H7 (cell line): ENCODE measurements at regions not wholly inside any gene's neighbourhood (a gene's known extent, or its start where the extent isn't known, plus 50 kb on each side); places are given as distances from the start of the nearest gene placed in this dataset.
"Not testable (repeated sequence)": the region's sequence is repeated elsewhere in the genome, so short reads cannot be mapped to it uniquely, and the experiment has no call there.

Experiments
- DNase-seq: peaks from one replicate; pipeline ENCODE4 v3.0.0; 2012
- H3K27me3 ChIP-seq: 2 replicates; pipeline ENCODE4 v1.6.0; 2011; ENCODE audit warnings: mild to moderate bottlenecking, low read length; ENCODE audit not compliant: control insufficient read depth, insufficient read depth
- H3K36me3 ChIP-seq: replicated peaks from 2 replicates; pipeline ENCODE4 v1.5.1; 2011; ENCODE audit warnings: low read length; ENCODE audit not compliant: control insufficient read depth, insufficient read depth
- H3K4me3 ChIP-seq: 2 replicates; pipeline ENCODE4 v1.5.1; 2011; ENCODE audit warnings: low read depth, mild to moderate bottlenecking, control low read depth, low read length, moderate library complexity; ENCODE audit not compliant: insufficient read depth

DNA sequence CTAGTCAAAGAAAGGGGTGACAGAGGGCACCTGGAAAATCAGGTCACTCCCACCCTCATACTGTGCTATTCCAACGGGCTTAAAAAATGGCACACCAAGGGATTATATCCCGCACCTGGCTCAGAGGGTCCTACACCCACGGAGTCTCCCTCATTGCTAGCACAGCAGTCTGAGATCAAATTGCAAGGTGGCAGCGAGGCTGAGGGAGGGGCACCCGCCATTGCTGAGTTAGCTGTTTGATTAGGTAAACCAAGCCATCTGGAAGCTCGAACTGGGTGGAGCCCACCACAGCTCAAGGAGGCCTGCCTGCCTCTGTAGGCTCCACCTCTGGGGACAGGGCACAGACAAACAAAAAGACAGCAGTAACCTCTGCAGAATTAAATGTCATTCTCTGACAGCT, 907.1 kb downstream of the SORCS1 start:
- not testable (repeated sequence) for H3K4me3 ChIP-seq, DNase-seq, H3K27me3 ChIP-seq, H3K36me3 ChIP-seq

DNA sequence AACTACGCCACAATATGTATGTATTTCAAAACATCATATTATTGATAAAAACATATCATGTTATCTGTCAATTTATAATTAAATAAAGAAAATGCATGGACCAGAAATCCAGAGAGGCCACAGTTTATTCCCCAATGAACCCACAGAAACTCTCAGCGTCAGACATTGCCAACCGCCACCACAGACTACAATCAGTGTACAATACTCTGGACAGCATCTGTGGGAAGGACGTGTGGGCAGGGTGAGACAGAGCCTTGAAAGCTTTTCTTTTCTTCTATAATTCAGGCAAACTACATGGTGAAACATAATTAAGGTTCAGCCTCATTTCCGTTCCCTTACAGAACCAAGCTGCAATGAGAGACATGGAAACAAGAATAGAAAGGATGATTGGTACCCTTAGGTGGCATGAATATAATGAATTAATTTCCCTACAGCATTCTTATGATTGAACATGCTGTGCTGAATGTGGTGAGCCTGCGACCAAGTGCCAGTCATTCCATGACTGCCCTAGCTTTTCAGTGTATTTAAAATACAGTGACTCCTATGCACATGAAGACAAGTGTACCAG, 909.3 kb downstream of the SORCS1 start:
- DNase-seq: no peak
- H3K36me3 ChIP-seq: no peaks in the 10 kb centered on the region
- H3K4me3 ChIP-seq: no peak overlapping the region

DNA sequence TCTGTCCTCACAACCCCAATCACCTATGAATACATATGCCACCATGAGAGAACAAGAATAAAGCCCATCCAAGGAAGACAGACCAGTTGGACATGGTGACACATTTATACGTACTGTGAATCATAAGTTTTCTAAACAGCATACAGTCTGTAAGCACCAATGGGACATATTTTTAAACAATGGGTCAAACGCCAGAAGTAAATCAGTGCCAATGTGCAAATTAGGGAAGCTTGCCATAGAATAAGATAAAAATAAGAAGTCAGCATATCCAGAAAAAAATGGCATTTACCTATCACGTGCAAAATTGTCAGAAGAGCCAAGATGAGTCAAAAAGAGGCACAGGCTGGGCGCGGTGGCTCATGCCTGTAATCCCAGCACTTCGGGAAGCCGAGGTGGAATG, 910.4 kb downstream of the SORCS1 start:
- Histone ChIP-seq H3K36me3 (no peaks in the 10 kb centered on the region), H3K27me3 (no peaks in the 10 kb centered on the region), H3K4me3 (no peak overlapping the region)
- no peak for DNase-seq

More for the DNA sequence above, 909.3 kb downstream of the SORCS1 start:
- no peaks in the 10 kb centered on the region for H3K27me3 ChIP-seq

DNA sequence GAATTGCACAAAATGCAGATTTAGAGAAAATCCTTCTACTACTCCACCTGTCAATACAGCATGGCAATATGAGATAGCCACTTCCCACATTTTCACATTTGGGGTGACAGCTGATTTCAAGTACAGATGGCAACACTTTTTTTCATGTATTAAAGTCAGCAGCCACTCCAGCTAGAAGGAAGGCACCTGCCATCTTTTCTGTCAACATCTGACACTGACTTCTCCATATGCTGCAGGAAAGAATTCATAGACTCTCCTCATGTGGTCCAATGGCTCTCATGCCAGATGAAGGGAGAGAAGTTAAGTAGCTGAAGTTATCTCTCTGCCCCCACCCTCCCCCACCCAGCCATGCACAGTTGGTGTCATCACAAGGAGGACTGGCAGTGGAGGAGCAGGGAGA, 912.0 kb downstream of the SORCS1 start:
- Histone ChIP-seq H3K36me3 (no peaks in the 10 kb centered on the region), H3K4me3 (no peak overlapping the region), H3K27me3 (no peaks in the 10 kb centered on the region)
- DNase-seq: no peak

DNA sequence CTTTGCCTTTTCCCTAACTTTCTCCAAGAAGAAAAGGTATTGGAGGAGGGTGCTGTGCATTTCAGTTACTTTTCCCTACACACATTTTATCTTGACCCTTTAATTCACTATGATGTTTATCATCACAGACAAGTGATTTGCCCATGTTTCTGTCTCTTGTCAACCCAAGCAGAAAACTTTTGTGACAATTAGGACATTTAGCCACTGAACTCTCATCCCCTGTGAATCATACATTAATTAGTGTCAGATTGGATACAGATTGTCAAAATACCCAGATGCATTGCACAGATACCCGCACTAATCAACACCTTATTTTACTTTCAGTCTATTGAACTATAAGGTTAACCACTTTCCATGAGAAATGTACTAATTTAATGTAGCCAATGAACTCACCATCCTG, 912.9 kb downstream of the SORCS1 start:
- no peak for DNase-seq
- Histone ChIP-seq H3K4me3 (no peak overlapping the region), H3K36me3 (no peaks in the 10 kb centered on the region), H3K27me3 (no peaks in the 10 kb centered on the region)

DNA sequence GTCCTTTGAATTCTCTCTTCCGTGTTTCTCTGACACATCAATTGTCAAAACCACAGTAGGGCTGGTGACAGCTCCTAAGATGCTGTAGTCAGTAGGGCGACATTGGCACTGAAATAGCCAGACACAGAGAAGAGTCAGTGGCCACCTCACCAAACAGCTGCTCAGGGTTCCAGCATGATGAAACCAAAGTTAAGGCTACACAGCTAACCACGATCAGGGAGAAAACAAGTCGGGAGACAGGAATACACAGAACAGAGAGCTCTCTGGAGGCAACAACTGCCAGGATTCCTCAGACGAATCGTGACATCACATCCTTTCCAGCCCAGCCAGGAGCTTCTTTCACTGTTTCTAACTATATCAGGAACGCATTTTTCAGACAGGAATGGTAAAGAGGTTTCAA, 922.2 kb downstream of the SORCS1 start:
- H3K36me3 ChIP-seq: no peaks in the 10 kb centered on the region
- no peak overlapping the region for H3K4me3 ChIP-seq
- no peak for DNase-seq
- H3K27me3 ChIP-seq: no peaks in the 10 kb centered on the region

DNA sequence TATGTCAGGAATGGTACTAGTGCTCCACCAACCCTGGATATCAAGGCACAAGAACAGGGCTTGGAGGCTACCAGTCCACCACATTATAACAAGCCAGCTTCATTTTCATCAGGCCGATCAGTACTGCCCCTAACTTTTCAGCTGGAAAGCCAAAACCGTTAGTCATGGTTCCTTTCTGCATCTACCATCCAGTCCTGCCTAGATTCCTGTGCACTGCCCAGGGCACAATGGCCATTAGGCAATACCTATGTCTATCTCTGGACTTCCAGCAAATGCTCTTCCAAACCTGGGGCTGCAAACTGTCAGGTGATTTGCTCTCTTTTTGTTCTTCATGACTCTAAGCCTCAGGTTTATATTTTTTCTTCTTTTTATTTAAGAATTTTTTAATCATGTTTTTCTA, 937.7 kb downstream of the SORCS1 start:
- no peaks in the 10 kb centered on the region for H3K27me3 ChIP-seq
- H3K4me3 ChIP-seq: no peak overlapping the region
- DNase-seq: no peak
- no peaks in the 10 kb centered on the region for H3K36me3 ChIP-seq

DNA sequence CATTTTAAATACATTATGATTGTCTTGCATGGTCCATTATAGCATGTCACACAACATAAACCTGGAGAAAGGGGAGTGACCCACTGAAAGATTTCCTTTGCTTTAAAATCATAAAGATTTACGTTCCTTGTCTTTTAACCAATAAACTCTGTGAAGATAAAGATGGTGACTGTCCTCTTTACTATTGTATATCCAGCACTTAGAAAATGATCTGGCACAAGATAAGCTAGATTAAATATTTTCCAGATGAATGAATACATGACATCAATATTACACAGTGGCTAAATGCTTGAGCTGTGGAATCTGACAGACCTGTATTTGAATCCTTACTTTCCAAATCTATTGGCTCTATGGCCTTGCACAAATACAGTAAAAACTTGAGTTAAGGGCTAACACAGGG, 938.4 kb downstream of the SORCS1 start:
- no peak for DNase-seq
- no peaks in the 10 kb centered on the region for H3K36me3 ChIP-seq
- no peaks in the 10 kb centered on the region for H3K27me3 ChIP-seq
- no peak overlapping the region for H3K4me3 ChIP-seq

DNA sequence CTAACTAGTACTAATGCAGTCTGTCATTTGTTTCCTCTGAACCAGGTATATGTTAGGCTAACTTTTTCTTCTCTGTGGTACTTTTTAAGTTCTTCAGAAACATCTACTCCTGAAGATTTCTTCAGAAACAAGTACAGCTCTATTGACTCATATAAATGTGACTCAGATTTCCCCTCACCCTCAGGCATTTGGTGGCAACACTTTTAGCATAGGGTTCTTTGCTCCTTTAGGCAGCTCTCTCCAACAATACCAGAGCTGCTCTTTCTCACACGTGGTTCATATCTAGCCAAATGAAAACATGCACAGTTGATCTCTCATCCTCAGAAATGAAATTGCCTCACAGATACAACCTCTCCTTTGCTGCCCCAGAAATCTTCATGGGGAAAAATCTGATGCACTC, 939.8 kb downstream of the SORCS1 start:
- Histone ChIP-seq H3K4me3 (no peak overlapping the region), H3K36me3 (no peaks in the 10 kb centered on the region), H3K27me3 (no peaks in the 10 kb centered on the region)
- DNase-seq: no peak

DNA sequence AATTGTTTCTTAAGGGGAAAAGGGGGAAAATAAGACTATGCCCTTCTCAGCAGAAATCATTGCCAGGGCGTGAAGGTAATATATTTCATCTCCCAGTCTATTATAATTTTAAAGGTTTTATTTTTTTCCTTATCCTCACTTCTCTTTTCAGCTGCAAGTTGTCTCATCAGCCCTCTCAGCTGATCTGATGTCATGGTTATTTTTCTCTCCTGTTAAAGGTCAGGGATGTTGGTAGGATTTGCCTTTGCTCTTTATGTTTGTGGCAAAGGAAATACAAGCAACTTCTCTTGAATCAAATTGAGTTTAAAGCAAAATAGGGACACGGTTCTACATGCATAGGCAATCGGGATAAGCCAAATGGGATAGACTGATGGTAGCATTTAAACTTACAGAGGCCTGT, 946.9 kb downstream of the SORCS1 start:
- no peaks in the 10 kb centered on the region for H3K36me3 ChIP-seq
- H3K27me3 ChIP-seq: no peaks in the 10 kb centered on the region
- no peak for DNase-seq
- no peak overlapping the region for H3K4me3 ChIP-seq

DNA sequence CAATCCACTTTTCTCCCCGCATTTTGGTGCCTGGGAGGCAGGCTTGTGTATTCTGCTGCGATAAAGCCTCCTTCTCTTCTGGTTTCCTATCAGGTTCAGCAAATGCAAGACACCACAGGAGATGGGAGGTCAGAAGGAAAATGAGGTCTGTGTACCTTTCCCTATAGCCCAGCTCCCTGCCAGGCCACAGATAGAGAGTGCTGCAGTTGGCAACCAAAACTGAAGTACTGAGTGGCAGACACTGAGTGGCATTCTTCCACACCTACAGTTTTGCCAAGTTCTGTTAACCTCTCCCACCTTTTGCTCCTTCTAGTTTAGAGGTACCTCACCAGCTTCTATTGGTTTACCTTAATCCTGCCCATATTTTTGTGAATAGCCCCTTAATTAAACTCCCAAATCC, 948.4 kb downstream of the SORCS1 start:
- no peaks in the 10 kb centered on the region for H3K27me3 ChIP-seq
- H3K36me3 ChIP-seq: no peaks in the 10 kb centered on the region
- no peak for DNase-seq
- H3K4me3 ChIP-seq: no peak overlapping the region

DNA sequence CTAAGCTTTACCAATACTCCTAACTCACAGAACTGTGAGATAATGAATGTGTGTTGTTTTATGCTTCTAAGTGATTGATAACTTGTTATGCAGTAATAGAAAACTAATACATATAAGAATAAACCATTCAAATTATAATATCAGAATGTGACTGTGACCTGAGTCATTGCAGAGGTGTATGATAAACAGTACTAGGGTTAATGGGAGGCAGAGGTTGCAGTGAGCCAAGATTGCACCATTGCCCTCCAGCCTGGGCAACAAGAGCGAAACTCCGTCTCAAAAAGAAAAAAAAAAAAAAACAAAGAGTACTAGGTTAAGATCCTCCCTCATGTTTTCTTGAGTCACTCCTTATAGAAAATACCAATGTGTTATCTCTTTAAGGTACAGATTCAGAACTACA, 950.3 kb downstream of the SORCS1 start:
- no peak overlapping the region for H3K4me3 ChIP-seq
- H3K27me3 ChIP-seq: no peaks in the 10 kb centered on the region
- H3K36me3 ChIP-seq: no peaks in the 10 kb centered on the region
- DNase-seq: no peak

DNA sequence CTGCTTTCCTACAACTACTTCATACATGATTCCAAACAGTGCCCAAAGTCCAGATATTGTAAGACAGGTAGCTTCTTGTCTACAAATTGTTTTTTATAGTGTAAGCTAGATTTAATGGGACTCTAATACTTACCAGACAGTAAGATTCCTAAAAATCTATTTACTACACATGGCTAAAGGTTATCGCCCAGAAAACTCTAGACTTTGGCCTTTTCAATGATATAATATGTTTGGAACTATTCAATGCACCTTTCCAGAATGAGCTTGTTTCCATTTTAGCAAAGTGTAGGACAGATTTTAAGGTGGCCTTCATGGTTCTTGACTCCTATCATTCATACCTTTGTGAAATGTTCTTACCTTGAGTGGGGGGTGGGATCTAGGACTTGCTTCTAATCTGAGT, 951.0 kb downstream of the SORCS1 start:
- Histone ChIP-seq H3K27me3 (no peaks in the 10 kb centered on the region), H3K4me3 (no peak overlapping the region), H3K36me3 (no peaks in the 10 kb centered on the region)
- no peak for DNase-seq

DNA sequence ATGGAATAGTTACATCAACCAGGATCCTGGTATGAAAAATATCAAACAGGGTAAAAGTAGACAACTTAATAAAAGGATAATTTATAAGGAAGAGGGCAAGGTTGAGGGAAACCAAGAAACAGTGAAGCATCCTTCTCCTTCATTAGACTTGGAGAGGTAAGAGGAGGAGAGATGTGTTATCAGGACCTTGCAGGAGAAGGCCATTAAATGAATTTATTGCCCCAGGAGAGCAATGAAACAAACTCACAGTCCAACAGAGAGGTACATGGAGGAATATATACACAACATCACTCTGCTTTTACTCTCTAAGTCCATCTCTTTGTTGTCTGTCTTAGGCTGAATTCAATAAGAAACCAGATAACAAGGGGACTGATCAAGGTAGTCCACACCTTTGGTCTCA, 966.2 kb downstream of the SORCS1 start:
- Histone ChIP-seq H3K4me3 (no peak overlapping the region), H3K27me3 (no peaks in the 10 kb centered on the region), H3K36me3 (no peaks in the 10 kb centered on the region)
- DNase-seq: no peak

DNA sequence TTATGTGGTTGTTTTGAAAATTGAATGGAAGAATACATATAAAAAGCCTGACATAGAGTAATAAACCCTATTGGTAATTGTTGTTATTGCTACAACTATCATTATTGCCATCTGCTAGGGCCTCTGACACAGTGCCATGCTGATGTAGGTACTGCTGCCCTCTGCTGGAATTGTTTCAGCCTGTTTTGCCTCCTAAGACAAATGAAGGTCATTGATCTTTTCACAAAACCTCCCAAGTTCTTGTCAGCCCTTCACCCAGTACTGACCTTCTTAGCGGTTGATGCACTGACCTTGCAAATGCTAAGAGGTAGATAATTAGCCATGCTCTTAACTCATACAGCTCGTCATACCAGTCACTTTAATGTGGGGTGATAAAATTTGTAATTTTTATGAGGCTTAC, 975.2 kb downstream of the SORCS1 start:
- H3K4me3 ChIP-seq: no peak overlapping the region
- H3K27me3 ChIP-seq: no peaks in the 10 kb centered on the region
- peak; percentile 36 for DNase-seq
- H3K36me3 ChIP-seq: no peaks in the 10 kb centered on the region

DNA sequence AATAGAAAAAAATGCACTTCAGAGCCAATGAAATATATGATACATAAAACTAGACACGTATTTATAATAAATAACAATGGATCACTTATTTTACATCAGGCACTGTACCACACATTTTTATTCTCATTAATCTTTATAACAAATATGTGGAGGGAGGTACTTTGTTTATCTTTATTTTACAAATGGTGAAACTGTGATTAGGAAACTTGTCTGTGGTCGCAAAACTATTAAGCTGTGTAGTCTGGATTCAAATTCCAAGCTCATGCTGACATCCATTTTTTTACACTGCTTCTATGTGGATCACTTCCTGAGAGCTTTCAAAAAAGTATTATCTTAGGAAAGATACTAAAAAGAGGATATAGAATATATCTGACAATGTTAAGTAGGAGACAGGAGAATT, 978.6 kb downstream of the SORCS1 start:
- no peaks in the 10 kb centered on the region for H3K27me3 ChIP-seq
- H3K36me3 ChIP-seq: no peaks in the 10 kb centered on the region
- DNase-seq: no peak
- no peak overlapping the region for H3K4me3 ChIP-seq
